Lower leg skin (tissue), 3 donors: ENCODE measurements at regions not wholly inside any gene's neighbourhood (a gene's known extent, or its start where the extent isn't known, plus 50 kb on each side); places are given as distances from the start of the nearest gene placed in this dataset.

Experiments
- POLR2A ChIP-seq, 2 donors: fragments of 450-650 bp; IDR thresholded peaks; one replicate each; pipeline ENCODE4 v1.6.1; 2016 to 2017; ENCODE audit warnings: antibody characterized with exemption in 2 of 2, mild to moderate bottlenecking in 1 of 2, moderate library complexity in 1 of 2
- TF ChIP-seq, protein P1 (sequence below), 3 donors: fragments of 450-650 bp; IDR thresholded peaks; one replicate each; pipeline ENCODE4 v1.5.1; 2016; ENCODE audit warnings: antibody characterized with exemption in 3 of 3, mild to moderate bottlenecking in 3 of 3, moderate library complexity in 2 of 3

- TF ChIP-seq, protein P1, sequence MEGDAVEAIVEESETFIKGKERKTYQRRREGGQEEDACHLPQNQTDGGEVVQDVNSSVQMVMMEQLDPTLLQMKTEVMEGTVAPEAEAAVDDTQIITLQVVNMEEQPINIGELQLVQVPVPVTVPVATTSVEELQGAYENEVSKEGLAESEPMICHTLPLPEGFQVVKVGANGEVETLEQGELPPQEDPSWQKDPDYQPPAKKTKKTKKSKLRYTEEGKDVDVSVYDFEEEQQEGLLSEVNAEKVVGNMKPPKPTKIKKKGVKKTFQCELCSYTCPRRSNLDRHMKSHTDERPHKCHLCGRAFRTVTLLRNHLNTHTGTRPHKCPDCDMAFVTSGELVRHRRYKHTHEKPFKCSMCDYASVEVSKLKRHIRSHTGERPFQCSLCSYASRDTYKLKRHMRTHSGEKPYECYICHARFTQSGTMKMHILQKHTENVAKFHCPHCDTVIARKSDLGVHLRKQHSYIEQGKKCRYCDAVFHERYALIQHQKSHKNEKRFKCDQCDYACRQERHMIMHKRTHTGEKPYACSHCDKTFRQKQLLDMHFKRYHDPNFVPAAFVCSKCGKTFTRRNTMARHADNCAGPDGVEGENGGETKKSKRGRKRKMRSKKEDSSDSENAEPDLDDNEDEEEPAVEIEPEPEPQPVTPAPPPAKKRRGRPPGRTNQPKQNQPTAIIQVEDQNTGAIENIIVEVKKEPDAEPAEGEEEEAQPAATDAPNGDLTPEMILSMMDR (IDR thresholded peaks at IDR 0.05), result no peak
- no peak for TF ChIP-seq POLR2A (IDR thresholded peaks at IDR 0.05)
Measured at GRCh38 chr6:14946753-14947152, 299.1 kb upstream of the JARID2 start.
